ENCODE measurements at regions not wholly inside any gene's neighbourhood (a gene's known extent, or its start where the extent isn't known, plus 50 kb on each side); places are given as distances from the start of the nearest gene placed in this dataset.
"Not testable (repeated sequence)": the region's sequence is repeated elsewhere in the genome, so short reads cannot be mapped to it uniquely, and the experiment has no call there.

- no peak for TF ChIP-seq CTCF (IDR thresholded peaks at IDR 0.05; ENCODE audit: unreplicated experiment)
- intact Hi-C loops (cut with micrococcal nuclease) = no loop called here
- no peaks in the 10 kb centered on the region for H3K27me3 Mint-ChIP-seq (ENCODE audit: insufficient read depth, unreplicated experiment)
- H3K4me1 Mint-ChIP-seq (ENCODE audit: insufficient read depth, unreplicated experiment) = no peaks in the 10 kb centered on the region
- DNase-seq (ENCODE audit: unreplicated experiment) = no peak
- H3K36me3 Mint-ChIP-seq (ENCODE audit: insufficient read depth, unreplicated experiment) = no peaks in the 10 kb centered on the region
- POLR2A ChIA-PET = no interaction called here
- H3K9me3 Mint-ChIP-seq (ENCODE audit: unreplicated experiment) = peaks cover 4% of the 10 kb centered on the region
- H3K27ac Mint-ChIP-seq (ENCODE audit: low read depth, unreplicated experiment) = no peak overlapping the region
- BruUV-seq (replicated peaks) = no TSS peak
- no peak overlapping the region for H3K4me3 Mint-ChIP-seq (ENCODE audit: unreplicated experiment)
- CTCF ChIA-PET = no interaction called here
Measured at GRCh38 chr16:46519063-46519462, 102.1 kb downstream of the SHCBP1 start.

- Mint-ChIP-seq H3K27me3 (ENCODE audit: insufficient read depth, unreplicated experiment) (peaks cover 16% of the 10 kb centered on the region), H3K36me3 (ENCODE audit: insufficient read depth, unreplicated experiment) (no peaks in the 10 kb centered on the region), H3K27ac (ENCODE audit: low read depth, unreplicated experiment) (no peak overlapping the region), H3K9me3 (ENCODE audit: unreplicated experiment) (peaks cover 5% of the 10 kb centered on the region), H3K4me3 (ENCODE audit: unreplicated experiment) (no peak overlapping the region), H3K4me1 (ENCODE audit: insufficient read depth, unreplicated experiment) (no peaks in the 10 kb centered on the region)
- TF ChIP-seq CTCF (IDR thresholded peaks at IDR 0.05; ENCODE audit: unreplicated experiment) = no peak
- POLR2A ChIA-PET = no interaction called here
- CTCF ChIA-PET = no interaction called here
- no TSS peak for BruUV-seq (replicated peaks)
- no peak for DNase-seq (ENCODE audit: unreplicated experiment)
- intact Hi-C loops (cut with micrococcal nuclease) = no loop called here
Measured at GRCh38 chr16:46496701-46497100, 124.5 kb downstream of the SHCBP1 start.

- TF ChIP-seq CTCF (IDR thresholded peaks at IDR 0.05; ENCODE audit: unreplicated experiment) = no peak
- H3K27me3 Mint-ChIP-seq (ENCODE audit: insufficient read depth, unreplicated experiment) = no peaks in the 10 kb centered on the region
- ChIA-PET CTCF (no interaction called here), POLR2A (no interaction called here)
- H3K4me3 Mint-ChIP-seq (ENCODE audit: unreplicated experiment) = no peak overlapping the region
- no peaks in the 10 kb centered on the region for H3K36me3 Mint-ChIP-seq (ENCODE audit: insufficient read depth, unreplicated experiment)
- peaks cover 38% of the 10 kb centered on the region for H3K9me3 Mint-ChIP-seq (ENCODE audit: unreplicated experiment)
- DNase-seq (ENCODE audit: unreplicated experiment) = no peak
- no peaks in the 10 kb centered on the region for H3K4me1 Mint-ChIP-seq (ENCODE audit: insufficient read depth, unreplicated experiment)
- BruUV-seq (replicated peaks) = no TSS peak
- intact Hi-C loops (cut with micrococcal nuclease) = no loop called here
- H3K27ac Mint-ChIP-seq (ENCODE audit: low read depth, unreplicated experiment) = no peak overlapping the region
Measured at GRCh38 chr16:46482895-46483294, 138.3 kb downstream of the SHCBP1 start.

- intact Hi-C loops (cut with micrococcal nuclease) = no loop called here
- no peaks in the 10 kb centered on the region for H3K4me1 Mint-ChIP-seq (ENCODE audit: insufficient read depth, unreplicated experiment)
- H3K9me3 Mint-ChIP-seq (ENCODE audit: unreplicated experiment) = peaks cover 25% of the 10 kb centered on the region
- TF ChIP-seq CTCF (IDR thresholded peaks at IDR 0.05; ENCODE audit: unreplicated experiment) = no peak
- H3K27me3 Mint-ChIP-seq (ENCODE audit: insufficient read depth, unreplicated experiment) = no peaks in the 10 kb centered on the region
- POLR2A ChIA-PET = no interaction called here
- BruUV-seq (replicated peaks) = no TSS peak
- H3K4me3 Mint-ChIP-seq (ENCODE audit: unreplicated experiment) = no peak overlapping the region
- H3K27ac Mint-ChIP-seq (ENCODE audit: low read depth, unreplicated experiment) = no peak overlapping the region
- CTCF ChIA-PET = interaction anchor here (0.5 kb wide), 1 partner anchor 1501 kb away, joined by 4 read pairs; no protein-coding TSS in a partner anchor
- no peak for DNase-seq (ENCODE audit: unreplicated experiment)
- H3K36me3 Mint-ChIP-seq (ENCODE audit: insufficient read depth, unreplicated experiment) = no peaks in the 10 kb centered on the region
Measured at GRCh38 chr16:46466239-46466638, 154.9 kb downstream of the SHCBP1 start.

- H3K27me3 Mint-ChIP-seq (ENCODE audit: insufficient read depth, unreplicated experiment); H3K36me3 Mint-ChIP-seq (ENCODE audit: insufficient read depth, unreplicated experiment); DNase-seq (ENCODE audit: unreplicated experiment); H3K4me3 Mint-ChIP-seq (ENCODE audit: unreplicated experiment); CTCF ChIA-PET; H3K4me1 Mint-ChIP-seq (ENCODE audit: insufficient read depth, unreplicated experiment); H3K27ac Mint-ChIP-seq (ENCODE audit: low read depth, unreplicated experiment); BruUV-seq (replicated peaks); POLR2A ChIA-PET; intact Hi-C loops (cut with micrococcal nuclease): not testable (repeated sequence)
- H3K9me3 Mint-ChIP-seq (ENCODE audit: unreplicated experiment) = peaks cover 16% of the 10 kb centered on the region
Measured at GRCh38 chr16:46454801-46455200, 166.4 kb downstream of the SHCBP1 start.

All from MCF 10A (cell line).